Activated naive CD4-positive, alpha-beta T cell treated with Interleukin-2 at 50 U/mL for 16 hours (primary cell): ENCODE measurements at regions not wholly inside any gene's neighbourhood (a gene's known extent, or its start where the extent isn't known, plus 50 kb on each side); places are given as distances from the start of the nearest gene placed in this dataset.

Experiments
- DNase-seq: peaks from one replicate; pipeline ENCODE4 v3.0.0-alpha.2; 2020

DNA sequence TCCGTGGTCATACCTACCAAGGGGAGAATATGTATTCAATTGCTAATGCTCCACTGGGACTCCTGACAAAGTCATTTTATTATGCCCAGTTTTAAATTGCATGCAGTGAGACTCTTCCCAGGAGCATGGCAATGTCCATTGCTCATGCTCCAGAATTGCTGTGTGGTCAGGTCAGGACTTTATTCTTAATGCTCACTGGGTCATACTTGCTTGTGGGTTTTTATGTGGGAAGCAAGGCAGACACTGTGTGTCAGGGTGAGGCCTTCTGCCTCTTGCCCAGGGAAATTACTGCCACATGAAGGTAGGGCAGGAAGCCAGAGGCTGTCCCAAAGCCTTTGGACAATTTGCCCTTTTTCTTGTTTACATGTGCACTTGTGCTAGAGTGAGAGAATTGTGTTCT, 164.6 kb upstream of the MEF2C start:
- no peak for DNase-seq

DNA sequence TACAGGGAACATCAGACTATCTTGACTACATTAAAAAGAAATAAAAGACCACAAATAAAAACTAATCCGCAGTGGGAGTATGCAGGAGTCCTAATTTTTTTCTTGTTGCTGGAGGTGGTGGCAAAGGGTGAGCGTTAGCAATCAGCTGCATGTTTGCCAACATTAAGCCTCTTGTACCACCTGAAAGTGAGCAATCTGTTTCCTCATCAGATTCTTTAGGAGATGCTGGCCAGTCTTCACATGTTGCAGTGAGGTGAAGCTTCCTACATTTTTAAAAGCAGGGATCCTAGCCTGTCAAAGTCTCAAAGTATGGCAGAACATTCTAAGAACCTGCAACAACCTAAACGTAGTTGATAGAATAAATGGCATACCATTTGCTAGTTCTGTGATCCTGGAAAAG, 162.2 kb upstream of the MEF2C start:
- no peak for DNase-seq

DNA sequence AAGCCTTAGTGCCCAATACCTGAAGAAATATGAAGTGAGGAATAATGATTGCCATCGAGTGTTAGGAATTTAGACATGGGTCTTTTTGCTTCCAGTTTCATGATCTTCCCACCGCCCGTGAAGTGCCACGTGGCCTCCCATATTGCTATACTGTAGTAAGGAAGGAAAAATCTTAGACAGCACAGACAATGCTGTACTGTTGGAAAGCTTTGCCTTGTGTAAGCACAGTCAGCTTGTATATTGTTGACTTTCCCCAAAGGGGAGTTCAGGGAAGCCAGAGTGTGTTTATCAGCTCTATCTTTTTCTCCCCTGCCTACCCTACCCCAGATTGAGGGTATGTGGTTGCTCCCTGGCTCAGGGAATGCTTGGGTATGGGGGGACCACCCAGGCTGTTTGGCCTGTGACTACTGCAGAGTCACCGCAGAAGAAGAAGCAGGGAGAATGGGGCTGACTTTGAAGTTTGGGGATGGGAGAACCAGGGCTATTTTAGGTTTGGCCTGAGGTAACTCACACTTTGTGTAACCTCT, 161.8 kb upstream of the MEF2C start:
- DNase-seq = no peak

DNA sequence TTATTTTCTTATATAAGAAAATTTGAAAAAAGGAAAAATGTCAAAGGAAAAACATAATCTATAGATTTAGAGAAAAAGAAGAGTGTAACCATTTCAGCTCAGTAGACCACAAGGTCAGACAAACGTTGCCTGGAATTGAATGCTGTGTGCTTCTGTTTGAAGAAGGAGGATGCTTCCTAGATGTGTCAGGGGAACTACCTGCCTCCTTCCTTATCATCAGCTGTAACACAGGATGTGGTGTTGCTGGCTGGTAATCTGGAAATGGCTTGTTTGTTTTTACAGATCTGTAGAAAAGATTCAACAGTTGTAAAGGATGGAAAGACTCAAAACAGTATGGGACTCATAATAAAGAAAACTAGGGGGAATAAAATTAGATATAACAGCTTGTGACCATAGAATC, 160.7 kb upstream of the MEF2C start:
- DNase-seq = no peak

DNA sequence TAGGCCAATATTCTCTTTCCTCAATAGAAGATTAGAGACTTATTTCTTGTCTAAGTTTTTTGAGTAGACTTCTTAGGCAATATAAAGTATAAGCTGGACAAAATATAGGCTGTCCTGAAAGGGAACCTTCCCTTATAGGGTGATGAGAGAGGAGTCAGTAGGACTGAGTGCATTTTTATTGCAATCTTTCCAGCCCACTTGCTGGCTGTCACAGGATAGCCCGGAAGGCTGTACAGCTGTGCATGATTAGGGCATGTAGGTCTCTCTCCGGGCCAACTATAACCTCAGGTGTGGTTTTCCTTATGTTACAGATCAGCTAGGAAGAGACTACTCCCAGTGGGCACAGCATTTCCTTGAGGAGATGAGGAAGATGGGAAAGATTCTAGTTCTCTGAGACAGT, 159.8 kb upstream of the MEF2C start:
- no peak for DNase-seq

DNA sequence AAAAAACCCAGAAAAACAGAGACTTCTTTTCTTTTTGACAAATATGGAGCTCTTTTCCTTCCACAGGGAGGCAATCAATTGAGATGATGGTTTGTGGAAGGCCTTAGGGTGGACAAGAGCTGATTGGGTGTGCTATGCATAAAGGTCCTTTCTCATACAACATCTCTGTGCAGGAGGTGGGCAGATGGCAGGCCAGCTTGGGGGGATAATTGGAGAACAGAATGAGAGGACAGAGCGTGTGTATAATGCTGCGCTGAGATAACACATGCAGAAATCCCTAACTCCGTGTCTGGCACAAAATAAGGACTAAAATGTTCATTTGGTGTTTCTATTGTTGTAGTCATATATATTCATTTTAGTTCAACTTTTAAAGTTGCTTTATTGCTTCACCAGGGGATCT, 159.0 kb upstream of the MEF2C start:
- DNase-seq = no peak

DNA sequence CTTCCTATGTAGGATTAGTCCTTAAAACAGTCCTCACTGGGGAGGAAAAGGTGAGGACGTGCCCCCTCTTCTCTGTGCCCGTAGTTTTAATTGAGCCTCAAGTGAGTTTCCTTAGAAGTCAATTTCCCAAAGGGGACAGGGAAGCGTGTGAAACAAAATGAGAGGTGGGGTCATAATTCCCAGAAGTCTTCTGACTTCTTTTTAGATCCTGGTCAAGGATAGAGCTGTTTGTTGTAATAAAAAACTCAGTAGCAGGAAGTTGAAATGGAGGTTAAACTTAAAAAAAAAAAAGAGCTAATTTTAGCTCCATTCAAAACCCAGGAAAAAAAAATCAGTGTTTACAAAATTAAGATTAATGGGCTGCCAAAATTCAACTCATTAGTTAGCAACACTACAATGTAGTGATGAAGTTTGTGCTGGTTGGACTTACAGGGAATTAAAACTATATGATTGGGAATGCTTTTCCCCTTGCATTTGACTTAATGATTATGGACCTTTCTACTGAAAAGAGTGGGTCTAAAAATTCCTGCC, 158.3 kb upstream of the MEF2C start:
- DNase-seq = no peak

DNA sequence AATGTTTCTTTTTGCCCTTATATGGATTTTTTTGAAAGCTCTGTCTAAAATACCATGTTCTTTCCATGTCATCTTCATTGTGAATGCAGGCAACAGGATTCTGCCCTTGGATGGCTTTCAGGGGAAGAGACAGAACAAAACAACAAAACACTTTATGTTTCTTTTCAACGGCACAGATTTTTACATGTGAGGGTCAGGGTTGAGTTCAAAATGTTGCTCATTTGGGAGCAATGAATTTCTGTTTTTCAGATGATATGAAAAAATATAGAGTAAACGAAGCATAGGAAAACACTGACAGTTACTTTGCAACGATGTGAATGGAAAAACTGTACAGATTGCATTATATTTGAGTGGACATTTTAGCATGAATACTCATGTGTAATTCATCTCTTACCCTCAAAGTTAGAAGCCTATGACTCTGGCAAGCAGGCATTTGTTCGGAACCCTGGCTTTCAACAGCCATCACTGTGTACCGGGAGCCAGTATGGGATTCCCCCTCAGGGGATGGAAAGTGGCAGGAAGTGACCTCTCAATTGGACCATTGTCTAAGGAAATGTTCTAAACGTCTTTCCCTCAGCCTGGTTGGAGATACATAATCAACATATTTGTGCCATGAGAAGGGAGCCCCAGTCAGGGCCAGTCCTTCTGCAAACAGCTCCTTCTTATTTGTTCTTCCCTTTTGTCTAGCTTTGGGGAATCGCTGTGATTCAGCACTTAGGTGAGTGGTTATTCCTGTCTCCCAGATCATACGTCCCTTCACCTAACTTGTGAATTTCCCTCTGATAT, 153.9 kb upstream of the MEF2C start:
- DNase-seq = no peak

DNA sequence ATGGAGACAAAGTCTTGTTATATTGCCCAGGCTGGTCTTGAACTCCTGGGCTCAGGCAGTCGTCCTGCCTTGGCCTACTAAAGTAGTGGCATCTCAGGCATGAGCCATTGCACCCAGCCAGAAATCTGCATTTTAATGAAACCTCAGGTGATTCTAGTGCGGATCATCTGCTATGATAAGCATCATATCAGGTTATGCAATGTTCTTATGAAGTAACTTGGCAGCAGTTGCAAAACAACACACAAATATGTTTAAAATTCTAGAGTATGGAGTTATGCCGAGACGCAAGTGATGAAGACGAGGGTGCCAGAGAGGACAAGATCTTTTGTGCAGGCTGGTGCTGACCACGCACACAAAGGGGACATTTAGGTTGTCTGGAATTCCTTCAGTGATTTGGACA, 153.2 kb upstream of the MEF2C start:
- DNase-seq = no peak

DNA sequence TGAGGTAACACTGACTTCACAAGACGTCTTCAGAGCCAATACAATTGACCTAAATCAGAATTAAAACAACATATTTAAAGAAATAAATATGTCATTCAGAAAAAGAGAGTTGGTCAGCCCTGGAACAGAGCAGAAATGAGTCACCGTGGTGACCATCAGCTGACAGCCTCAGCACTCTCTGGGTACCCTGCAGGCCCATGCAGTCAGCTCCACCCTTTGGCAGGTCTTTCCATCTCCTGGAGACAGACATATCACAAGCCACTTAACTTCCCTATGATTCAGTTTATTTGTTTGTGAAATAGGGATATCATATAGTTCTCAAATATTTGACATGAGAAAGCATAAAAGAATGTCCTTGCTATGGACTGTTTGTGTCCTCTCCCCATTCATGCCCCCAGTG, 151.6 kb upstream of the MEF2C start:
- DNase-seq = no peak

DNA sequence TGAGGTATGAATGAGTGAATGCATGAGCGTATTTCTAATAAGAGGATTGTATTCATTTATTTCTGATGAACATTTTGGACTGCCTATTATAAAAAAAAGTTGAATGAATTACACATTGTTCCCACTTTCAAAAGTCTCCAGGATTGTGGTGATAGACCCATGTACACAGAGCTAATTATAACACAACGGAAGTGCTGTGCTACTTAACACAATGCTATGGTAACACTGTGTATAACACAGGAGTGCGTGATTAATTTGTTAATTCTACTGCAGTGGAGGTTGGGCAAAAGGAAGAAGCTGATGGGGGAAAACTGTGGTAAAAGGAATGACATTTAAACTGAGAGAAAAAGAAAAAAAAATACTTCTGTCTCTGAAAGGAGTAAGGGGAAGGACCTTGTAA, 147.8 kb upstream of the MEF2C start:
- no peak for DNase-seq

DNA sequence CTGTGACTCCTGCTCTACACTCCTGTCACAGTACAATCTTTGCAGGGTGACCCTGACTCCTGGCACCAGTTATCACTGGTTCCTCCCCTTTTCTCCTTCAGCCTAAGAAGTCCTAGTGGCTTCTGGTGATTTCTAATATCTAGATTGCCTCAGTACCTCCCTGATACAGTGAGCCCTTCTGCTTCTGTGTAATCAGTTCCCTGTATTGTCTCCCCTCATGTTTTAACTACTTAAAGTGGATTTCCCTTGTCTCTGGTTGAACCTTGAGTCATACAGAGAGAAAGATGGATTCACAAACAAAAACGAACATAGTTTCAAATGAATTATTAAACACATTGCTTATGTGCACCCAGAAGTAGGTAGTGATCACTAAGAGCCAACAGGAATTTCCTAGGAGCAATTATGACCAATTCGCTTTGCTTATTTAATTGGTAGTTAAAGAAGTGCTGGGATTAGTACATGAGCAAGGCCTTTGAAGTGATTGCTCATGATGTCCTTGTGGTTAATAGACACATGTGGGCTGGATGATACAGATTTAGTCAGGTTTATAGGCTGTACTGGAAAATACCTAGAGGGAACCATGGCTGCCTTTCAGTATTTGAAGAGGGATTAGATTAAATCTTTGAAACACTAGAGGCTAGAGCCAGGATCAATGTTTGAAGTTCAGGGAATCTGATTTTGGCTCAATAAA, 145.8 kb upstream of the MEF2C start:
- no peak for DNase-seq

DNA sequence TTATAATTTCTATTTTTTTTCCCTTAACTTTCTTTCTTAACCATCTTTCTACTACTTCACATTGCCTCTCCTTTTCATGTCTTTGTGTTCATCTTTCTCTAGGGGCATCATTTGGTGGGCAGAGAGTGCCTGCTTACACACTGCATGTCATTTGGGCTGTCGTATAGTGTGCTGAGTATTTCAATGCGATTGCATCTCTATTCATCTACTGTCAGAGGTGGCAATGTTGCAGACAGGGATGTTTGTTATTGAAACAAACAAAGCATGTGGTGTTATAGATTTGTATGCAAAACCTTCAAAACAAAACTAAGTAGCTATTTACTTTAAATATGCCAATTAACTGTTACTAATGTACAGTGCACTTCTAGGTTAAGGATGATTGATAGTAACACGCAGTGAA, 141.1 kb upstream of the MEF2C start:
- no peak for DNase-seq

DNA sequence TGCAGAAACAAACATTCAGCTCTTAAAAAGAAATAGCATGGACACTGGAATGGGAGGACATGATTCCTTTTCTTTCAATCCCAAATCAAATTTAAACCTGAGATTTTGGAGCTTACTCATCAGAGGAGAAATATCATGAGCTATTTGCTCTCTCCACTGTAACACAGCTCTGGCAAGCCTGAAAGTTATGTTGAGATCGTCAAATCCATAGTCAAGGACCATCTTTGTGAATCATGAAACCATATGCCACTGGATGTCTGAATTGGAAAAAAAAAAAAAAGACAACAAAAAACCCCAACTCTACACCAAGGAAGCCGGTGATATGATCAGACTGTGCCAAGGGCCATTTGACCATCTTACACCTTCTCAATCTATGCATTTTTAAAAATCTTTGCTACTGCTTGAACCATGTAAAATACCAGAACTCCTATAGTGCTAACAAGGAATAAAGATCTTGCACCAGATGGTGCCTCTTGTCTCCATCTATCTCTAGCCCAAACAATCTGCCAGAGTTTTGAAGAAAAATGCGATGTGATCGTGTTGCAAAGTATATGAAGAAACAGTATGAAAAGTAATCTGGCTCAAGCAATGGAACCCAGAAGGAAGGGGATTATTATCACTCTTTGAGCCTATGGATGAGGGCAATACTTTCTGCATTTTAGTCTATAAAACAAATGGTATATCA, 138.1 kb upstream of the MEF2C start:
- no peak for DNase-seq

DNA sequence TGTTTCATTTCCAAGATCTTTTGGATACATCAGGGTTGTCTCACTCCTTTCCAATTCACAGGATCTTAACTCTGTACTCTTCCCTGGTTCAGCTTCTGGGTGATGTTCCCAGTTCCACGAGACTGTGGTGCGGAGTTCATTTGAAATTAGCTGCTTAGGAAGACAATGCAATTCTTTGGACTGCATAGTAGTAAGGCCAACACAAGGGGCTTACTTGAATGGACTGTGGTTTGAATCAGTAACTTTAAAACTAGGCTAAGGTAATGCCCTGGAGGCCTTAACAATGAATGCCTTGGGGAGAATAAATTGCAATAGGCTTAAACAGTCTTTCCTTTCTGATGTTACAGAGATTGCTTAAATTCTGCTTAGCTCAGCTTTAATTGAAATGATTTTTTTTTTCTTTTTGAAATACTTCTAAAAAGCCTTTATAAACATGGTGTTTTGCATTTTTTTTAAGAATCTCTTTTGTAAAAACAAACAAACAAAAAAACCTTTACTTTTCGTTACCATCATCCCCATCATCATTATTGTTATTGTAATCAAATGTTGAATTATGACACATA, 133.8 kb upstream of the MEF2C start:
- no peak for DNase-seq

DNA sequence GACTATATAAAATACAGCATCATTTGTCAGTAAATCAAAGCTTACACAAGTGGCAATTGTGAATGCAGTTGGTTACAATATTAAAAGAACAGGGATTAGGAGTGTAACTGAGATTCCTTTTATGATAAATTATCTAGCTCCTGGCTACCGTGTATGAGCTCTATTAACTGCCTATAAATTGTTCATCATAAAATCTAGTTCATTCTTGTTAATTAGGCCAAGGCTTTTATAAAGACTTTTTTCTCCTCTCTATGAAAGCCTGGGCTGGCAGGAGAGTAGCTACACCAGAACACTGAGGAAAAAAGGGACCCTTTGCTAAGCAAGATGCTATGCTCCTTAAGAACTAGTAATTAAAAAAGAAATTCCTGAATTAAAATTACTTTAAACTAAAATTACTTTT, 132.4 kb upstream of the MEF2C start:
- DNase-seq = no peak

DNA sequence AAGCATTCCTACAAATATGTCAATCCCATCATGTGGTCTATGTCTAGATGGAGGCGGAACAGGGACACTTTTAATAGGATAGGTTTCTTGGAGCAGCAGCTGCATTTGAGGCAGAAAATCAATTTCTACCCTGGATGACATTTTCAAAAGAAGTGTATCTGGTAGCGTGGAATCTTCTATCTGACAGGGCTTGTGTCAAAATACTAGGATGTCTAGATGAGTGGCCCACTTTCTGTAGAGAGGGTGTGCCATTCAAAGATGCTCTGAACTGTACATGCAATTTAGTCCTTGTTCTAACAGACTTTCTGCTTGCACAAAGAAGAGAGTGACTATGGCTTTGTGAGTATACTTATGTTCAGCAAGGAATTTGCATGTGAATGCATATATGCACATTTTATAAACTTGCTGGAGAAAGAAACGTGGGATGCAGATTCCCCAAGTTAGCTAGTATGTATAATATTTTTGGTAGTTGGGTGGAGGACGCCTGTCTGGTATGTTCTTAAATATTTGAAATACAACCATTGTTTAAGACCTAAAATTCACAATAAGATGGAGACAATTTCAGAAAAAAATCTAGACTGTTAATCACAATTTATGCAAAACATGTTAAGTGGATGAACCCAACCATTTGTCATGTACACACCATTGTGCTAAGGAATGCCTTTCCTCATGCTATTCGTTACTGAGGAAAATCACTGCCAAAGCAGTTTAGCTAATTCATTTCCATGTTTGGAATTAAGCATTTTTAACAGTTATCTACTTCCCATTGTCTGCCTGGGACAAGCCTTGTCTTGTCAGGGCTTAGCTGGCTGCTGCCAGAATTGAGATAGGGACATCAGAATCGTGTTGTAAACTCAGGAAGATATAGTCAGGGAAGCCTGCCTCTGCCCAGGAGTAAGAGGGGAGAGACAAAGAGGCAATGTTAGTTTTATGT, 129.1 kb upstream of the MEF2C start:
- no peak for DNase-seq

DNA sequence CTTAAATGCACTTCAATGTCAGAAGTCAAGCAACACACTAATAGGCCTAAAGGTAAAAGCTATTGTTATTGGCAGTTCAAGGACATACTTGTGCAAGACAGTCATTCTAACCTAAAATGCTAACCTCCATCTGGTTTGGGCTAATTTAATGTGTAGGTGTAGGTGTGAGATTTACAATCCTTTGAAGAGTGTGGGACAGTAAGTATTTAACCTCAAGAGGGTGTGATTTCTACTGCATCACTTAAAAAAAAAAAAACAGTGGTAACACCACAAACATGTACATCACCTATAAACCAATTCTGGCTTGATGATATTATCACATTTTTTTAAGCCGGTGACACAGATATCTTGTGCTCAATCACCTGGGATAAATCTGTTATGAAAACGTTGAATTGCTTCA, 127.5 kb upstream of the MEF2C start:
- DNase-seq = no peak

DNA sequence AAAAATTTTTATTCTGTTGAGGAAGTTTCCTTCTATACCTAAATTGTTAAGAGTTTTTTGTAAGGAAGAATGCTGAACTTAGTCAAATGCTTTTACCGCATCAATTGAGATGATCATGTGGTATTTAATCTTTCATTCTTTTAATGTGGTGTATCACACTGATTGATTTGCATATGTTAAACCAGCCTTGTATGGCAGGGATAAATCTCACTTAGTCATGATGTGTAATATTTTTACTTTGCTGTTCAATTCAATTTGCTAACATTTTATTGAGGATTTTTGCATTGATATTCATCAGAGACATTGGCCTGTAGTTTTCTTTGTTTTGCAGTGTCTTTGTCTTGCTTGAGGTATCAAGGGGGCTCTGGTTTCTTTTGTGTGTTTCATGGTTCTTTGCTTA, 125.3 kb upstream of the MEF2C start:
- DNase-seq = no peak

DNA sequence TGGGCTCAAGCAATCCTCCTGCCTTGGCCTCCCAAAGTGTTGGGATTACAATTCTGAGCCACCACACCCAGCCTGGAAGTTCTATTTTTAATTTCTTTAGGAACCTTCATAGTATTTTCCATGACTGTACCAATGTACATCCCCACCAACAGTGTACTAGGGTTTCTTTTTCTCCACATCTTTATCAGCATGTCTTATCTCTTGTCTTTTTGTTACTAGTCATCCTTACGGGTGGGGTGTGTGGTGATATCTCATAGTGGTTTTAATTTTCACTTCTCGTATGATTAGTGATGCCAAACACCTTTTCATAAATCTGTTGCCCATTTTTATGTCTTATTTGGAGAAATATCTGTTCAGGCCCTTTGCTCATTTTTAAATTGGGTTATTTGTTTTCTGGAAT, 123.0 kb upstream of the MEF2C start:
- no peak for DNase-seq

DNA sequence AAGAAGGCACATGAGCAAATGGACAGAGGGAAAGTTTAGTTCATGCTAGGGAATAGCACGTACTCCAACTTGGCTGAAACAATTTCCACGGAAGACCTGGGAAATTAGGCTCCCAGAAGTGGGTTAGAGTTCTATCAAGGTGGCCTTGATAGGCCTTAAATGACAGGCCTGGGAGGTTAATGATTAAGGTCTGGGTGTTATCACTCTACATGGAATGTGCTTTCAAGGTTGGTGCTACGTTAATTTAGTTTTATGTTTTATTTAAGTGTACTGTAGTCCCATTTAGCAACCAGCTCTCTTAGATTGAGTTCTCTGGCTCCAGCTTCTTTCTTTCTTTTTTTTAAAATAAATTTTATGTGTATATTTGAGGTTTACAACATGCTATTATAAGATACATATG, 121.4 kb upstream of the MEF2C start:
- no peak for DNase-seq

DNA sequence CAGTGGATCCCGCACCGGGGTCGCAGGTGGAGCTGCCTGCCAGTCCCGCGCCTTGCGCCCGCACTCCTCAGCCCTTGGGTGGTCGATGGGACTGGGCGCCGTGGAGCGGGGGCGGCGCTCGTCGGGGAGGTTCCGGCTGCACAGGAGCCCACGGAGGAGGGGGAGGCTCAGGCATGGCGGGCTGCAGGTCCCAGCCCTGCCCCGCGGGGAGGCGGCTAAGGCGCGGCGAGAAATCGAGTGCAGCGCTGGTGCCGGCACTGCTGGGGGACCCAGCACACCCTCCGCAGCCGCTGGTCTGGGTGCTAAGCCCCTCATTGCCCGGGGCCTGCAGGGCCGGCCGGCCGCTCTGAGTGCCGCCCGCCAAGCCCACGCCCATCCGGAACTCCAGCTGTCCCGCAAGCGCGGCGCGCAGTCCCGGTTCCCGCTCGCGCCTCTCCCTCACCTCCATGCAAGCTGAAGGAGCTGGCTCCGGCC, 120.6 kb upstream of the MEF2C start:
- DNase-seq = no peak
